Endothelial cell of umbilical vein (primary cell): ENCODE measurements at regions not wholly inside any gene's neighbourhood (a gene's known extent, or its start where the extent isn't known, plus 50 kb on each side); places are given as distances from the start of the nearest gene placed in this dataset.

Source experiments
- BruUV-seq: library from RNA; stranded (reverse); fragments of 400-500 nt; replicated peaks from 2 replicates; lab custom pipeline; 2021; lab: Mats Ljungman, UMichigan
- CTCF ChIA-PET: fragments of 300-600, 350-600 bp; sonication (Branson Sonifier 250); formaldehyde crosslinking; loops from one replicate; lab custom pipeline; 2021; ENCODE audit warnings: antibody characterized with exemption, inconsistent platforms; lab: Charles Lee
- POLR2A ChIA-PET: fragments of 300-600, 350-600 bp; sonication (Branson Sonifier 250); formaldehyde crosslinking; loops from one replicate; lab custom pipeline; 2021; ENCODE audit warnings: antibody characterized with exemption, inconsistent platforms; lab: Charles Lee
- DNase-seq: peaks from one replicate; pipeline ENCODE4 v3.0.0-alpha.2; 2011; ENCODE audit warnings: low read depth, low spot score
- FAIRE-seq: peaks from 2 replicates; lab custom pipeline; 2011; peaks lifted over from hg19 to GRCh38; lab: Jason Lieb, UNC
- H2AFZ ChIP-seq: 2 replicates; pipeline ENCODE4 v1.6.0; 2012; ENCODE audit warnings: low read depth, low read length, control low read depth, inconsistent platforms
- H3K27ac ChIP-seq: 2 replicates; pipeline ENCODE4 v1.5.1; 2011; ENCODE audit warnings: low read depth, mild to moderate bottlenecking, control low read depth, low read length, moderate library complexity; ENCODE audit not compliant: insufficient read depth
- H3K27me3 ChIP-seq, 2 experiments: 2 replicates each; pipeline versions ENCODE4 v1.6.0 to v1.6.1; 2011; ENCODE audit warnings: low read length in 2 of 2, mixed read lengths in 1 of 2; ENCODE audit not compliant: control insufficient read depth in 2 of 2, insufficient read depth in 2 of 2
- H3K36me3 ChIP-seq, 2 experiments: 2 replicates in 1 of 2; 3 replicates in 1 of 2; pipeline ENCODE4 v1.5.1; 2011; ENCODE audit warnings: low read length in 2 of 2, mild to moderate bottlenecking in 1 of 2, moderate library complexity in 1 of 2; ENCODE audit not compliant: control insufficient read depth in 2 of 2, insufficient read depth in 2 of 2; ENCODE audit errors: extremely low read depth in 1 of 2
- H3K4me1 ChIP-seq: 3 replicates; pipeline ENCODE4 v1.5.1; 2011; ENCODE audit warnings: mild to moderate bottlenecking, low read length; ENCODE audit not compliant: control insufficient read depth, insufficient read depth; ENCODE audit errors: extremely low read depth
- H3K4me2 ChIP-seq: 2 replicates; pipeline ENCODE4 v1.6.1; 2011; ENCODE audit warnings: low read length, control low read depth, mixed read lengths; ENCODE audit not compliant: insufficient read depth
- H3K4me3 ChIP-seq, 3 experiments: fragments of 200-600 bp in 1 of 3; sonication (generic), shearing (Covaris generic) in 1 of 3; replicated peaks in 1 of 3; 2 replicates each; pipeline ENCODE4 v1.5.1; 2011 to 2016; ENCODE audit warnings: control low read depth in 3 of 3, low read length in 3 of 3, mild to moderate bottlenecking in 2 of 3, inconsistent platforms in 1 of 3, low read depth in 1 of 3, moderate library complexity in 1 of 3; ENCODE audit not compliant: insufficient read depth in 1 of 3
- H3K79me2 ChIP-seq: 2 replicates; pipeline ENCODE4 v1.6.0; 2012; ENCODE audit warnings: low read length, inconsistent platforms; ENCODE audit not compliant: control insufficient read depth, insufficient read depth
- H3K9ac ChIP-seq: replicated peaks from 2 replicates; pipeline ENCODE3; 2011; ENCODE audit warnings: low read length, control low read depth; ENCODE audit not compliant: insufficient read depth; ENCODE audit errors: extremely low read depth
- H3K9me1 ChIP-seq: replicated peaks from 3 replicates; pipeline ENCODE4 v1.6.0; 2011; ENCODE audit warnings: mild to moderate bottlenecking, low read length; ENCODE audit not compliant: control insufficient read depth, insufficient read depth; ENCODE audit errors: extremely low read depth
- H3K9me3 ChIP-seq: replicated peaks from 2 replicates; pipeline ENCODE4 v1.5.1; 2012; ENCODE audit warnings: low read length, inconsistent platforms; ENCODE audit not compliant: control insufficient read depth, insufficient read depth
- H4K20me1 ChIP-seq: replicated peaks from 2 replicates; pipeline ENCODE3; 2011; ENCODE audit warnings: mild to moderate bottlenecking, low read length; ENCODE audit not compliant: control insufficient read depth, insufficient read depth; ENCODE audit errors: extremely low read depth
- CTCF ChIP-seq, 2 donors: IDR thresholded peaks; 1 replicate in 1 of 2; 2 replicates in 1 of 2; pipeline ENCODE4 v1.5.1; 2011; ENCODE audit warnings: low read length in 2 of 2, mild to moderate bottlenecking in 2 of 2, moderate library complexity in 2 of 2, control low read depth in 1 of 2, inconsistent platforms in 1 of 2, low read depth in 1 of 2; ENCODE audit not compliant: insufficient read depth in 1 of 2; ENCODE audit errors: extremely low read depth in 1 of 2
- EZH2 ChIP-seq: IDR thresholded peaks from 2 replicates; pipeline ENCODE4 v1.6.1; 2012; ENCODE audit warnings: borderline replicate concordance, low read depth, mild to moderate bottlenecking, moderate library complexity, low read length, inconsistent platforms; ENCODE audit not compliant: severe bottlenecking
- FOS ChIP-seq: IDR thresholded peaks from 2 replicates; pipeline ENCODE4 v1.6.1; 2011; ENCODE audit warnings: mild to moderate bottlenecking, low read length, moderate library complexity, borderline replicate concordance; ENCODE audit not compliant: insufficient read depth
- GATA2 ChIP-seq: IDR thresholded peaks from 2 replicates; pipeline ENCODE4 v1.7.0; 2011; ENCODE audit warnings: low read depth, mild to moderate bottlenecking, moderate library complexity, mixed read lengths, low read length; ENCODE audit not compliant: insufficient read length, insufficient read depth
- JUN ChIP-seq: IDR thresholded peaks from 2 replicates; pipeline ENCODE4 v1.6.1; 2011; ENCODE audit warnings: borderline replicate concordance, low read depth; ENCODE audit not compliant: insufficient read length, insufficient read depth
- MAX ChIP-seq: IDR thresholded peaks from 2 replicates; pipeline ENCODE4 v1.6.1; 2011; ENCODE audit not compliant: insufficient read depth, insufficient read length
- MYC ChIP-seq: IDR thresholded peaks from one replicate; pipeline ENCODE4 v1.6.1; 2011; ENCODE audit warnings: mild to moderate bottlenecking, low read depth, low read length
- POLR2A ChIP-seq: IDR thresholded peaks from 2 replicates; pipeline ENCODE4 v1.6.1; 2012; ENCODE audit warnings: low read depth, mild to moderate bottlenecking, control low read depth, low read length
- POLR2AphosphoS5 ChIP-seq: IDR thresholded peaks from 2 replicates; pipeline ENCODE4 v1.6.1; 2012; ENCODE audit warnings: low read depth, mild to moderate bottlenecking, control low read depth, low read length, moderate library complexity; ENCODE audit not compliant: insufficient read depth
- dilution Hi-C: fragments of 300-500 bp; cut with MboI; formaldehyde crosslinking; loops from one replicate; pipeline ENCODE4 v1.15.0; 2019; ENCODE audit warnings: low sequenced_read_pairs; ENCODE audit not compliant: extremely low pct_ligation_motif_present
- intact Hi-C: fragments of 100-400 bp; cut with micrococcal nuclease; formaldehyde crosslinking; loops from one replicate; pipeline ENCODE4 v1.10.0; 2022

- H3K9ac ChIP-seq = no peak overlapping the region
- intact Hi-C loops = loop anchor here (5.0 kb wide), 1 partner anchor 37 kb away; no protein-coding TSS in a partner anchor
- no peaks in the 10 kb centered on the region for H3K9me3 ChIP-seq
- no peak for FAIRE-seq
- ChIA-PET POLR2A (no interaction called here), CTCF (interaction anchor here (1.0 kb wide), 1 partner anchor 128 kb away, joined by 3 read pairs; no protein-coding TSS in a partner anchor)
- H3K9me1 ChIP-seq = no peaks in the 10 kb centered on the region
- dilution Hi-C loops = no loop called here
- no peak for DNase-seq
- no peak overlapping the region for H3K27ac ChIP-seq
- no peak overlapping the region for H3K4me3 ChIP-seq
- H3K79me2 ChIP-seq = no peaks in the 10 kb centered on the region
- BruUV-seq = no TSS peak
- H3K27me3 ChIP-seq = no peaks in the 10 kb centered on the region
- no peak overlapping the region for H3K4me2 ChIP-seq
- H2AFZ ChIP-seq = no peak overlapping the region
- no peaks in the 10 kb centered on the region for H4K20me1 ChIP-seq
- H3K36me3 ChIP-seq = no peaks in the 10 kb centered on the region
- TF ChIP-seq POLR2AphosphoS5 = no peak
- TF ChIP-seq MYC = no peak
- no peak for TF ChIP-seq FOS
- TF ChIP-seq GATA2 = no peak
- TF ChIP-seq POLR2A = no peak
- no peak for TF ChIP-seq CTCF (IDR thresholded peaks at IDR 0.05; ENCODE audit: extremely low read depth in 1 of 2, insufficient read depth in 1 of 2, low read depth in 1 of 2, low read length in 2 of 2)
- no peak for TF ChIP-seq JUN
- no peak for TF ChIP-seq MAX
- no peak for TF ChIP-seq EZH2
- H3K4me1 ChIP-seq = no peaks in the 10 kb centered on the region
Measured at GRCh38 chr22:22749167-22749758, 104.8 kb downstream of the GGTLC2 start.
